GM12892 (cell line): ENCODE measurements at regions not wholly inside any gene's neighbourhood (a gene's known extent, or its start where the extent isn't known, plus 50 kb on each side); places are given as distances from the start of the nearest gene placed in this dataset.

Source experiments
- DNase-seq: peaks from one replicate; pipeline ENCODE4 v3.0.0; 2011; ENCODE audit not compliant: insufficient read length
- FAIRE-seq: peaks from 2 replicates; lab custom pipeline; 2011; peaks lifted over from hg19 to GRCh38; lab: Jason Lieb, UNC
- POLR2A ChIP-seq: IDR thresholded peaks from 2 replicates; pipeline ENCODE4 v1.6.1; 2011; ENCODE audit warnings: low read depth, low read length, control low read depth
- POLR2AphosphoS5 ChIP-seq: IDR thresholded peaks from 2 replicates; pipeline ENCODE4 v1.6.1; 2011; ENCODE audit warnings: low read depth, low read length, control low read depth
- TAF1 ChIP-seq: IDR thresholded peaks from 2 replicates; pipeline ENCODE4 v1.6.1; 2011; ENCODE audit warnings: low read depth, mild to moderate bottlenecking, control low read depth, low read length, borderline replicate concordance

DNA sequence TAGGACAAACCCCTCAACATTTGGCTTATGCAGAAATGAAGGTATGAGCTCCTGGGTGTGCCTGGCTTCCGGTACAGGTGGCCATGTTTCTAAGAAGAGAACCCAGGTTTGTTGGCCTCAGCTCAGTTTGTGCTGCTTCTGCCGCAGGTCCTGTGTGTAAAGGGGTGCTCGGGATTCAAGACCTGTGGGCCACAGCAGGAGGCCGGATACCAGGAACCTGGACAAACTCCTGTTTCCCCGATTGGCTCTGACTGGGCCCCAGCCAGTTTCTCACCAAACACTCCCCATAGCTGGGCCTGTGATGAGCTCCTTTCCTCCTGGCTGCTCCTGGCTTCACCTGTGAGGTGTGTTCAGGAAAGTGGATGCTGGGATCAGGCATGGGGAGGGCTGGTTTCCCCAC is 271.2 kb upstream of the IRX2 start:
- FAIRE-seq (no peak), DNase-seq (no peak)
- TF ChIP-seq TAF1 (no peak), POLR2AphosphoS5 (no peak), POLR2A (no peak)

DNA sequence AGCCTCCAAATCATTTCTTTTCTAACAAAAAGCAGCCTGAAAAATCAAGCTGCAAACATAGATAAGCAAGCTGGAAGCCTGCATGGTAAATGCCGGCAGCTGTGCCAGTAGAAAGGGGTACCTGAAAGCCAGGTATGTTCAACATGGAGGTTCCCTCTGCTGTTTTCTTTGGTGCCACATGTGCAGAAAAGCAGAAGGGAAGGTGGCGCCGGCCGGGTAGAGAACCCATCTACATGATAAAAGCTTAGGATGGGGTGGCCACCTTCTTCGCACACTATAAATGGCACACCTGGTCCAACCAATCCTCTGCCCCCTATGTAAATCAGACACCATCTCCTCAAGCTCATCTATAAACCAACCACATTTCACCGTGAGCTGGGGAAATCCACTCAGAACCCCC is 268.9 kb upstream of the IRX2 start:
- DNase-seq, result no peak
- no peak for FAIRE-seq
- TF ChIP-seq POLR2A (no peak), TAF1 (no peak), POLR2AphosphoS5 (no peak)

DNA sequence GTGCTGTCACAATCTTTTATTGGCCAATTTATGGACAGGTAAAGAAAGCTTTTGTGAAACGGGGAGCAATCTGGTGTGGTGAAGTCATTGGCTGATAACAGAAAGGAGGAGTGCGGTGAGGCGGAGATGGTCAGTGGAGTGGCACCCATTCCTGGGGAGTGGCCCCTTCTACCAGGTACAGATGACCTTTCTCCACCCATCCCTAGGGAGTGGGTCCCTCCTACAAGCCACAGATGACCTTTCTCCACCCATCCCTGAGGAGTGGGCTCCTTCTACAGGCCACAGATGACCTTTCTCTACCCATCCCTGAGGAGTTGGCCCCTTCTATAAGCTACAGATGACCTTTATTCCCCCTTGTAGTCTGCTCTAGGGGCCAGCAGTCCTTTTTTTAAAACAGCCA is 267.6 kb upstream of the IRX2 start:
- FAIRE-seq, result no peak
- no peak for TF ChIP-seq POLR2A
- DNase-seq, result no peak

GRCh38 chr5:3011764-3012017 is 260.2 kb upstream of the IRX2 start:
- DNase-seq (no peak), FAIRE-seq (no peak)
- TF ChIP-seq POLR2A (no peak), TAF1 (no peak), POLR2AphosphoS5 (no peak)

DNA sequence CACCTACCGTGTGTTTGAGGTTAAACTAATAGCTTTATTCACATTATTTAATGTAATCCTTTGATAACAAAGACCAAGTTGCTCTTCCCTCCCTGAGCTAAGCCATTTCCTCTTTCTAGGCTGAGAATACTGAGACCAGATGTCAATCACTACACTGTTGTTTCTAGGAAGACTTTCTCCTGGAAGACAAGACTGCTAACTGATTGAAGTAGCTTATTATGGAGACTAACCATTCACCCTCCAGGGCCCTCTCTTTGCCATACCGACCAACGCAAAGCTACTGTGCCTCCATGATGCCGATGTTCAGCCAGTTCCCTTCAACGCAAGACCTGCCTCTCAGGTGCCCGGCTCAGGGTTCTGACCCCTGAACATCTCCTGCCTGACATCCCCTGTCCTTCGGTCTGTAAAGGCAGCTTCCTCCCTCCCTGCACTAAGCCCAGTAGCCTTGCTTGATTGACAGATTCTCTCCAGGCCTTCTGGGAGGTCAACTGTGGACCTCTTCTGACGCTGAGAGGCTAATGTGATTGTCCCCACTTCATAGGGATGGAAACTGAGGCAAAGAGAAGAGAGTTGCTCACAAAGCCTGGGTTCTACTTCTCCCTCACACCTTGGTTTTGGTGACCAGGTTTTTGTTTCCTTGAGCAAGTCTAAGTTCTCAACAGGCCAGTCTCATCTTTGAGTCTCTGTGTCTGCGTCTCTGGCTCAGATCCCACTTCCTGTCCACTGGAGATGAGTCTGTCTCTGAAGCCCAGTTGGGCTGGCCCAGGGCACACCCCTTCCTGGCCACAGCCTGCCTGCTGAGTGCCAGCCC is 259.7 kb upstream of the IRX2 start:
- FAIRE-seq (no peak), DNase-seq (no peak)
- no peak for TF ChIP-seq TAF1
- no peak for TF ChIP-seq POLR2AphosphoS5
- TF ChIP-seq POLR2A, result no peak

GRCh38 chr5:3010301-3010952 is 258.9 kb upstream of the IRX2 start:
- TF ChIP-seq POLR2A (no peak), POLR2AphosphoS5 (no peak), TAF1 (no peak)
- no peak for DNase-seq
- FAIRE-seq, result no peak

GRCh38 chr5:3009605-3010004 is 258.1 kb upstream of the IRX2 start:
- DNase-seq, result no peak
- TF ChIP-seq TAF1 (no peak), POLR2AphosphoS5 (no peak), POLR2A (no peak)
- FAIRE-seq, result no peak

GRCh38 chr5:3007577-3007976 is 256.1 kb upstream of the IRX2 start:
- no peak for FAIRE-seq
- no peak for DNase-seq
- TF ChIP-seq POLR2A, result no peak
- TF ChIP-seq TAF1, result no peak
- TF ChIP-seq POLR2AphosphoS5, result no peak

- DNase-seq (no peak), FAIRE-seq (no peak)
- TF ChIP-seq POLR2A, result no peak
- no peak for TF ChIP-seq POLR2AphosphoS5
- TF ChIP-seq TAF1, result no peak
These were observed 255.6 kb upstream of the IRX2 start for GRCh38 chr5:3006961-3007551.

DNA sequence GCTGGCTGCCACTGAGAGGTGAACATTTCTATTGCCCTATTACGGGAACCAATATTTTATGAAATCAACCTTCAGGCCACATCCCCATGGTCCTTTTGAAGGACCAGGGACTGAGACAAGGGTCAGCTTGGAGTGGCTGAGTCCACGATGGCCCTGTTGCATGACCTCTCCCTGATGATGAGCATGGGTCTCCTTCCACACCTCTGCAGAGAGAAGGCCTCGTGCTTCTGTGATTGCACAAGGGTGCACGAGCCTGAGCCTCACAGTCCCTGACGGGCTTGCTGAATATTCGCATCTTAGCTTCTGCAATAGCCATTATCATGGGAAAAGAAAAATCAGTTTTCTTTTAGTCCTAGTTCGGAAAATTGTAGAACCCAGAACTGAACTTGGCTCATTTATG is 255.0 kb upstream of the IRX2 start:
- no peak for TF ChIP-seq POLR2AphosphoS5
- no peak for TF ChIP-seq TAF1
- TF ChIP-seq POLR2A, result no peak
- FAIRE-seq (no peak), DNase-seq (no peak)

GRCh38 chr5:3004361-3005080 is 253.0 kb upstream of the IRX2 start:
- FAIRE-seq, result no peak
- DNase-seq, result no peak
- TF ChIP-seq POLR2AphosphoS5, result no peak
- no peak for TF ChIP-seq POLR2A
- TF ChIP-seq TAF1, result no peak

- no peak for DNase-seq
- FAIRE-seq, result no peak
- no peak for TF ChIP-seq TAF1
- no peak for TF ChIP-seq POLR2AphosphoS5
- no peak for TF ChIP-seq POLR2A
These were observed 250.8 kb upstream of the IRX2 start for GRCh38 chr5:3002230-3002629.
